GM23338 (cell line): ENCODE measurements at regions not wholly inside any gene's neighbourhood (a gene's known extent, or its start where the extent isn't known, plus 50 kb on each side); places are given as distances from the start of the nearest gene placed in this dataset.

Experiments used
- ATAC-seq: fragments of 200-7000 bp; cut with Tn5 transposase; 3 replicates; pipeline ENCODE4 v1.9.1; 2020
- DNase-seq: peaks from one replicate; pipeline ENCODE4 v3.0.0-alpha.2; 2015; ENCODE audit warnings: low spot score
- H2AFZ ChIP-seq: fragments of 200-600 bp; sonication (generic); 2 replicates; pipeline ENCODE4 v1.8.0; 2016; ENCODE audit warnings: antibody characterized with exemption, mild to moderate bottlenecking, moderate library complexity
- H3F3A ChIP-seq: fragments of 200-600 bp; sonication (generic); replicated peaks from 2 replicates; pipeline ENCODE4 v1.8.0; 2017; ENCODE audit warnings: antibody characterized with exemption, mixed run types, low read depth
- H3K27ac ChIP-seq: fragments of 200-600 bp; sonication (generic); 2 replicates; pipeline ENCODE4 v1.6.1; 2016; ENCODE audit warnings: low read depth
- H3K27me3 ChIP-seq: fragments of 200-600 bp; sonication (generic); 2 replicates; pipeline ENCODE4 v1.8.0; 2016; ENCODE audit warnings: mild to moderate bottlenecking, mixed run types, moderate library complexity; ENCODE audit not compliant: insufficient read depth
- H3K36me3 ChIP-seq: fragments of 200-600 bp; sonication (generic); 2 replicates; pipeline ENCODE4 v1.8.0; 2016; ENCODE audit warnings: mild to moderate bottlenecking; ENCODE audit not compliant: insufficient read depth
- H3K4me1 ChIP-seq: fragments of 200-600 bp; sonication (generic); 2 replicates; pipeline ENCODE4 v1.8.0; 2016; ENCODE audit warnings: mild to moderate bottlenecking, moderate library complexity; ENCODE audit not compliant: insufficient read depth
- H3K4me2 ChIP-seq: fragments of 200-600 bp; sonication (generic); 2 replicates; pipeline ENCODE4 v1.7.1; 2017; ENCODE audit warnings: mixed run types
- H3K4me3 ChIP-seq: fragments of 200-600 bp; sonication (generic); 2 replicates; pipeline ENCODE4 v1.6.1; 2016; ENCODE audit warnings: mixed run types
- H3K79me2 ChIP-seq: fragments of 200-600 bp; sonication (generic); replicated peaks from 2 replicates; pipeline ENCODE4 v1.8.0; 2017; ENCODE audit warnings: mild to moderate bottlenecking; ENCODE audit not compliant: insufficient read depth
- H3K9me2 ChIP-seq: fragments of 200-600 bp; sonication (generic); 2 replicates; pipeline ENCODE4 v1.8.0; 2017; ENCODE audit not compliant: insufficient read depth
- H4K20me1 ChIP-seq: fragments of 200-600 bp; sonication (generic); replicated peaks from 2 replicates; pipeline ENCODE4 v1.8.0; 2017; ENCODE audit warnings: mild to moderate bottlenecking; ENCODE audit not compliant: insufficient read depth
- H3K27ac Mint-ChIP-seq: 2 replicates; pipeline ENCODE4 v1.8.0; 2020; ENCODE audit warnings: inconsistent platforms, mild to moderate bottlenecking, moderate library complexity, mixed read lengths
- H3K27me3 Mint-ChIP-seq: 3 replicates; pipeline ENCODE4 v1.8.0; 2022; ENCODE audit warnings: low read depth, mild to moderate bottlenecking, moderate library complexity, mixed read lengths, inconsistent platforms; ENCODE audit not compliant: insufficient read depth, poor library complexity
- H3K36me3 Mint-ChIP-seq: 3 replicates; pipeline ENCODE4 v1.8.0; 2021; ENCODE audit warnings: low read depth, mild to moderate bottlenecking, inconsistent platforms, moderate library complexity, mixed read lengths
- H3K4me1 Mint-ChIP-seq: 3 replicates; pipeline ENCODE4 v1.8.0; 2020; ENCODE audit warnings: mild to moderate bottlenecking, inconsistent platforms, mixed read lengths
- H3K4me3 Mint-ChIP-seq: 3 replicates; pipeline ENCODE4 v1.8.0; 2021; ENCODE audit warnings: moderate library complexity, mild to moderate bottlenecking, inconsistent platforms, mixed read lengths
- H3K9me3 Mint-ChIP-seq: 3 replicates; pipeline ENCODE4 v1.8.0; 2020; ENCODE audit warnings: moderate library complexity, mild to moderate bottlenecking, inconsistent platforms, mixed read lengths
- CREB1 ChIP-seq: fragments of 250-450 bp; sonication (Bioruptor Pico); IDR thresholded peaks from 2 replicates; pipeline ENCODE4 v1.5.0; 2020; ENCODE audit warnings: low read depth, mild to moderate bottlenecking, moderate library complexity
- CTCF ChIP-seq, 2 experiments: fragments of 200-600 bp in 1 of 2; sonication (generic) in 1 of 2; conservative IDR thresholded peaks; 2 replicates each; pipeline versions ENCODE4 v1.5.1 to v1.6.1; 2016 to 2017; ENCODE audit warnings: antibody characterized with exemption in 2 of 2, low read depth in 2 of 2, mild to moderate bottlenecking in 2 of 2, moderate library complexity in 1 of 2
- ETS1 ChIP-seq: IDR thresholded peaks from 2 replicates; pipeline ENCODE4 v1.6.1; 2016; ENCODE audit warnings: antibody characterized with exemption
- EZH2 ChIP-seq: fragments of 200-600 bp; sonication (generic); IDR thresholded peaks from one replicate; pipeline ENCODE4 v1.8.0; 2017; ENCODE audit warnings: antibody characterized with exemption, mild to moderate bottlenecking, low read depth; ENCODE audit not compliant: unreplicated experiment
- EZH2phosphoT487 ChIP-seq: fragments of 200-600 bp; sonication (generic); IDR thresholded peaks from one replicate; pipeline ENCODE4 v1.8.1; 2018; ENCODE audit warnings: antibody characterized with exemption; ENCODE audit not compliant: unreplicated experiment
- NANOG ChIP-seq: IDR thresholded peaks from 2 replicates; pipeline ENCODE4 v1.6.1; 2016; ENCODE audit warnings: antibody characterized with exemption, borderline replicate concordance
- REST ChIP-seq: IDR thresholded peaks from one replicate; pipeline ENCODE4 v1.6.1; 2018; ENCODE audit warnings: antibody characterized with exemption; ENCODE audit not compliant: unreplicated experiment
- STAT1 ChIP-seq: IDR thresholded peaks from one replicate; pipeline ENCODE4 v1.6.1; 2016; ENCODE audit warnings: antibody characterized with exemption; ENCODE audit not compliant: unreplicated experiment
- ZNF114 ChIP-seq: fragments of 250-450 bp; sonication (Bioruptor Pico); IDR thresholded peaks from 2 replicates; pipeline ENCODE4 v1.5.0; 2020; ENCODE audit warnings: mild to moderate bottlenecking, moderate library complexity
- ZNF331 ChIP-seq: fragments of 250-450 bp; sonication (Bioruptor Pico); IDR thresholded peaks from 2 replicates; pipeline ENCODE4 v1.5.0; 2020; ENCODE audit warnings: low read depth, mild to moderate bottlenecking, moderate library complexity

GRCh38 chr4:46492394-46492793 is 102.5 kb upstream of the GABRA2 start:
- Mint-ChIP-seq H3K27me3 (peaks cover 5% of the 10 kb centered on the region), H3K4me3 (no peak overlapping the region), H3K27ac (no peak overlapping the region), H3K9me3 (peaks cover 82% of the 10 kb centered on the region), H3K36me3 (peaks cover 13% of the 10 kb centered on the region; the same call in 2 of the 3 replicates), H3K4me1 (no peaks in the 10 kb centered on the region; the same call in 2 of the 3 replicates)
- Histone ChIP-seq H3K4me3 (no peak overlapping the region), H3K4me1 (peaks cover 30% of the 10 kb centered on the region), H4K20me1 (no peaks in the 10 kb centered on the region), H3K27ac (no peak overlapping the region), H3K9me2 (peaks cover 6% of the 10 kb centered on the region), H3F3A (no peaks in the 10 kb centered on the region), H2AFZ (peak overlapping the region; percentile 25; the same call in 1 of the 2 replicates), H3K27me3 (no peaks in the 10 kb centered on the region), H3K79me2 (no peaks in the 10 kb centered on the region), H3K36me3 (no peaks in the 10 kb centered on the region), H3K4me2 (no peak overlapping the region)
- no peak for DNase-seq
- TF ChIP-seq ZNF114 (CRISPR knock-in tag), result no peak
- TF ChIP-seq NANOG, result no peak
- no peak for TF ChIP-seq CTCF (conservative IDR thresholded peaks at IDR 0.05; ENCODE audit: low read depth in 2 of 2)
- no peak for TF ChIP-seq REST
- no peak for TF ChIP-seq ZNF331 (CRISPR knock-in tag)
- no peak for TF ChIP-seq EZH2phosphoT487
- TF ChIP-seq ETS1, result no peak
- TF ChIP-seq STAT1, result no peak
- no peak for ATAC-seq

- no peaks in the 10 kb centered on the region for H3K36me3 ChIP-seq
- peaks cover 6% of the 10 kb centered on the region for H3K9me2 ChIP-seq
- H2AFZ ChIP-seq, result no peak overlapping the region
- Mint-ChIP-seq H3K36me3 (peaks cover 17% of the 10 kb centered on the region), H3K4me3 (no peak overlapping the region), H3K4me1 (no peaks in the 10 kb centered on the region; the same call in 2 of the 3 replicates), H3K27me3 (peaks cover 5% of the 10 kb centered on the region), H3K27ac (no peak overlapping the region), H3K9me3 (peaks cover 85% of the 10 kb centered on the region)
- DNase-seq (peak; percentile 52), ATAC-seq (peak; percentile 54; the same call in 2 of the 3 replicates)
- H4K20me1 ChIP-seq, result no peaks in the 10 kb centered on the region
- no peak overlapping the region for H3K4me2 ChIP-seq
- no peaks in the 10 kb centered on the region for H3K79me2 ChIP-seq
- H3K4me1 ChIP-seq, result peaks cover 30% of the 10 kb centered on the region
- H3K4me3 ChIP-seq, result no peak overlapping the region
- no peaks in the 10 kb centered on the region for H3K27me3 ChIP-seq
- no peak overlapping the region for H3K27ac ChIP-seq
- H3F3A ChIP-seq, result no peaks in the 10 kb centered on the region
- TF ChIP-seq CTCF (conservative IDR thresholded peaks at IDR 0.05; ENCODE audit: low read depth in 2 of 2) (no peak), EZH2 (no peak), ETS1 (no peak), ZNF331 (CRISPR knock-in tag) (no peak), CREB1 (no peak), NANOG (no peak), ZNF114 (CRISPR knock-in tag) (no peak), STAT1 (no peak)
These were observed 101.5 kb upstream of the GABRA2 start for GRCh38 chr4:46491455-46491854.
